ENCODE measurements at regions not wholly inside any gene's neighbourhood (a gene's known extent, or its start where the extent isn't known, plus 50 kb on each side); places are given as distances from the start of the nearest gene placed in this dataset.

GRCh38 chr1:208628022-208628914 is 384.1 kb upstream of the PLXNA2 start:
- no peak overlapping the region for H3K4me2 ChIP-seq (ENCODE audit: low read length)
- H3K4me1 ChIP-seq (ENCODE audit: insufficient read depth, low read length, poor library complexity, severe bottlenecking): no peaks in the 10 kb centered on the region
- no peaks in the 10 kb centered on the region for H3K79me2 ChIP-seq (ENCODE audit: insufficient read depth, low read depth, low read length)
- DNase-seq (ENCODE audit: low spot score): no peak
- H4K20me1 ChIP-seq (ENCODE audit: insufficient read depth, low read length): no peaks in the 10 kb centered on the region
- POLR2A ChIA-PET: interaction anchor here (1.1 kb wide), 1 partner anchor 15 kb away, joined by 3 read pairs; no protein-coding TSS in a partner anchor
- intact Hi-C loops (cut with micrococcal nuclease; ENCODE audit: unreplicated experiment): no loop called here
- no peak for TF ChIP-seq EZH2phosphoT487 (IDR thresholded peaks at IDR 0.05; ENCODE audit: borderline replicate concordance, low read depth, low read length)
- TF ChIP-seq, protein P1, sequence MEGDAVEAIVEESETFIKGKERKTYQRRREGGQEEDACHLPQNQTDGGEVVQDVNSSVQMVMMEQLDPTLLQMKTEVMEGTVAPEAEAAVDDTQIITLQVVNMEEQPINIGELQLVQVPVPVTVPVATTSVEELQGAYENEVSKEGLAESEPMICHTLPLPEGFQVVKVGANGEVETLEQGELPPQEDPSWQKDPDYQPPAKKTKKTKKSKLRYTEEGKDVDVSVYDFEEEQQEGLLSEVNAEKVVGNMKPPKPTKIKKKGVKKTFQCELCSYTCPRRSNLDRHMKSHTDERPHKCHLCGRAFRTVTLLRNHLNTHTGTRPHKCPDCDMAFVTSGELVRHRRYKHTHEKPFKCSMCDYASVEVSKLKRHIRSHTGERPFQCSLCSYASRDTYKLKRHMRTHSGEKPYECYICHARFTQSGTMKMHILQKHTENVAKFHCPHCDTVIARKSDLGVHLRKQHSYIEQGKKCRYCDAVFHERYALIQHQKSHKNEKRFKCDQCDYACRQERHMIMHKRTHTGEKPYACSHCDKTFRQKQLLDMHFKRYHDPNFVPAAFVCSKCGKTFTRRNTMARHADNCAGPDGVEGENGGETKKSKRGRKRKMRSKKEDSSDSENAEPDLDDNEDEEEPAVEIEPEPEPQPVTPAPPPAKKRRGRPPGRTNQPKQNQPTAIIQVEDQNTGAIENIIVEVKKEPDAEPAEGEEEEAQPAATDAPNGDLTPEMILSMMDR (conservative IDR thresholded peaks at IDR 0.05; ENCODE audit: low read length): no peak
- no peaks in the 10 kb centered on the region for H3K36me3 ChIP-seq (ENCODE audit: insufficient read depth, low read length)
- no peaks in the 10 kb centered on the region for H3K9me2 ChIP-seq (ENCODE audit: insufficient read depth, low read length)
- BruUV-seq (replicated peaks): no TSS peak
- H3K27ac ChIP-seq (ENCODE audit: low read depth, low read length, poor library complexity, severe bottlenecking): no peak overlapping the region
- H2AFZ ChIP-seq (ENCODE audit: low read length): no peak overlapping the region
- no peaks in the 10 kb centered on the region for H3K9me3 ChIP-seq (ENCODE audit: low read length)
- CTCF ChIA-PET (ENCODE audit: unreplicated experiment): no interaction called here
- no peak overlapping the region for H3K4me3 ChIP-seq (ENCODE audit: low read depth, low read length, poor library complexity, severe bottlenecking)

DNA sequence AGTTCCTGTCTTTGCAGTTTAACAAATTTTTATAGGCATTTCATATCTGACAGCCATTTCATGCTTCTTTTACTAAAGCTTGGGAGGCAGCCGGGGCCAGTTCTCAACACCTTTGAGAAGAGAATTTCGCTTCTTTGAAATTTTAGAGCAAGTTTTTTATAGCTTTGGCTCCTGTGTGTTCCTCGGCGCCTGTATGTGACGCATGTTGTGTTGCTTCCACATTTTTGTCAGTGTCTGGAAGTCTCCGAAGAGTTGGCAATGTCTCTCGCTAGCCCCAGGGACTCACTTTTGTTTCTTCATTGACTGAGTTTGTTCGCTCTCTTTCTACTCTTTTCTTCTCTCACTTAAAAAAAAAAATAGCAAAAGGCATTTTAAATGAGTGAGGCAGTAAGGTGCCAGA is 386.9 kb upstream of the PLXNA2 start:
- no peaks in the 10 kb centered on the region for H4K20me1 ChIP-seq (ENCODE audit: insufficient read depth, low read length)
- H3K79me2 ChIP-seq (ENCODE audit: insufficient read depth, low read depth, low read length): no peaks in the 10 kb centered on the region
- POLR2A ChIA-PET: interaction anchor here (0.7 kb wide), 1 partner anchor 12 kb away, joined by 3 read pairs; no protein-coding TSS in a partner anchor
- no peaks in the 10 kb centered on the region for H3K9me2 ChIP-seq (ENCODE audit: insufficient read depth, low read length)
- H3K4me2 ChIP-seq (ENCODE audit: low read length): no peak overlapping the region
- H3K9me3 ChIP-seq (ENCODE audit: low read length): no peaks in the 10 kb centered on the region
- TF ChIP-seq EZH2phosphoT487 (IDR thresholded peaks at IDR 0.05; ENCODE audit: borderline replicate concordance, low read depth, low read length): no peak
- TF ChIP-seq, protein P1 (conservative IDR thresholded peaks at IDR 0.05; ENCODE audit: low read length): no peak
- H3K36me3 ChIP-seq (ENCODE audit: insufficient read depth, low read length): no peaks in the 10 kb centered on the region
- no peak overlapping the region for H3K4me3 ChIP-seq (ENCODE audit: low read depth, low read length, poor library complexity, severe bottlenecking)
- no peak for DNase-seq (ENCODE audit: low spot score)
- CTCF ChIA-PET (ENCODE audit: unreplicated experiment): no interaction called here
- BruUV-seq (replicated peaks): no TSS peak
- intact Hi-C loops (cut with micrococcal nuclease; ENCODE audit: unreplicated experiment): no loop called here
- H3K27ac ChIP-seq (ENCODE audit: low read depth, low read length, poor library complexity, severe bottlenecking): no peak overlapping the region
- no peak overlapping the region for H2AFZ ChIP-seq (ENCODE audit: low read length)
- H3K4me1 ChIP-seq (ENCODE audit: insufficient read depth, low read length, poor library complexity, severe bottlenecking): no peaks in the 10 kb centered on the region

- no peak overlapping the region for H2AFZ ChIP-seq (ENCODE audit: low read length)
- H4K20me1 ChIP-seq (ENCODE audit: insufficient read depth, low read length): no peaks in the 10 kb centered on the region
- no peaks in the 10 kb centered on the region for H3K4me1 ChIP-seq (ENCODE audit: insufficient read depth, low read length, poor library complexity, severe bottlenecking)
- no TSS peak for BruUV-seq (replicated peaks)
- CTCF ChIA-PET (ENCODE audit: unreplicated experiment): no interaction called here
- intact Hi-C loops (cut with micrococcal nuclease; ENCODE audit: unreplicated experiment): no loop called here
- no peak overlapping the region for H3K4me2 ChIP-seq (ENCODE audit: low read length)
- no peaks in the 10 kb centered on the region for H3K9me2 ChIP-seq (ENCODE audit: insufficient read depth, low read length)
- H3K36me3 ChIP-seq (ENCODE audit: insufficient read depth, low read length): no peaks in the 10 kb centered on the region
- POLR2A ChIA-PET: interaction anchor here (0.7 kb wide), 1 partner anchor 13 kb away, joined by 3 read pairs; no protein-coding TSS in a partner anchor
- H3K4me3 ChIP-seq (ENCODE audit: low read depth, low read length, poor library complexity, severe bottlenecking): no peak overlapping the region
- H3K27ac ChIP-seq (ENCODE audit: low read depth, low read length, poor library complexity, severe bottlenecking): no peak overlapping the region
- TF ChIP-seq, protein P1 (conservative IDR thresholded peaks at IDR 0.05; ENCODE audit: low read length): no peak
- no peak for TF ChIP-seq EZH2phosphoT487 (IDR thresholded peaks at IDR 0.05; ENCODE audit: borderline replicate concordance, low read depth, low read length)
- no peaks in the 10 kb centered on the region for H3K9me3 ChIP-seq (ENCODE audit: low read length)
- DNase-seq (ENCODE audit: low spot score): no peak
- no peaks in the 10 kb centered on the region for H3K79me2 ChIP-seq (ENCODE audit: insufficient read depth, low read depth, low read length)
Measured at GRCh38 chr1:208631506-208631905, 387.3 kb upstream of the PLXNA2 start.
